RWPE2 (cell line): ENCODE measurements at regions not wholly inside any gene's neighbourhood (a gene's known extent, or its start where the extent isn't known, plus 50 kb on each side); places are given as distances from the start of the nearest gene placed in this dataset.

Experiments used
- ATAC-seq: fragments of 200-7000 bp; cut with Tn5 transposase; 3 replicates; pipeline ENCODE4 v1.9.1; 2021; ENCODE audit warnings: low read depth
- DNase-seq: peaks from one replicate; pipeline ENCODE4 v3.0.0-alpha.2; 2020; ENCODE audit warnings: low spot score
- H3K27ac ChIP-seq: fragments of 450-650 bp; 2 replicates; pipeline ENCODE4 v1.5.1; 2017; ENCODE audit warnings: mild to moderate bottlenecking; ENCODE audit not compliant: poor library complexity, severe bottlenecking
- H3K27me3 ChIP-seq: fragments of 250-450 bp; sonication (Bioruptor Pico); 2 replicates; pipeline ENCODE4 v1.5.1; 2021; ENCODE audit warnings: mild to moderate bottlenecking, moderate library complexity; ENCODE audit not compliant: insufficient read depth, poor library complexity, severe bottlenecking
- H3K36me3 ChIP-seq: fragments of 250-450 bp; sonication (Bioruptor Pico); 2 replicates; pipeline ENCODE4 v1.5.1; 2020; ENCODE audit warnings: low read depth, mild to moderate bottlenecking, moderate library complexity
- H3K4me1 ChIP-seq: fragments of 250-450 bp; sonication (Bioruptor Pico); 2 replicates; pipeline ENCODE4 v1.5.1; 2021; ENCODE audit warnings: mild to moderate bottlenecking, moderate library complexity; ENCODE audit not compliant: insufficient read depth, poor library complexity, severe bottlenecking
- H3K4me3 ChIP-seq: fragments of 250-450 bp; sonication (Bioruptor Pico); 2 replicates; pipeline ENCODE4 v1.5.1; 2021; ENCODE audit warnings: mild to moderate bottlenecking, moderate library complexity; ENCODE audit not compliant: severe bottlenecking
- H3K9me3 ChIP-seq: fragments of 250-450 bp; sonication (Bioruptor Pico); 2 replicates; pipeline ENCODE4 v1.5.1; 2021; ENCODE audit warnings: mild to moderate bottlenecking, moderate library complexity; ENCODE audit not compliant: severe bottlenecking
- TF ChIP-seq, protein P1 (sequence below): fragments of 450-650 bp; IDR thresholded peaks from one replicate; pipeline ENCODE4 v1.5.1; 2017; ENCODE audit warnings: mild to moderate bottlenecking, moderate library complexity; ENCODE audit not compliant: poor library complexity, severe bottlenecking

DNA sequence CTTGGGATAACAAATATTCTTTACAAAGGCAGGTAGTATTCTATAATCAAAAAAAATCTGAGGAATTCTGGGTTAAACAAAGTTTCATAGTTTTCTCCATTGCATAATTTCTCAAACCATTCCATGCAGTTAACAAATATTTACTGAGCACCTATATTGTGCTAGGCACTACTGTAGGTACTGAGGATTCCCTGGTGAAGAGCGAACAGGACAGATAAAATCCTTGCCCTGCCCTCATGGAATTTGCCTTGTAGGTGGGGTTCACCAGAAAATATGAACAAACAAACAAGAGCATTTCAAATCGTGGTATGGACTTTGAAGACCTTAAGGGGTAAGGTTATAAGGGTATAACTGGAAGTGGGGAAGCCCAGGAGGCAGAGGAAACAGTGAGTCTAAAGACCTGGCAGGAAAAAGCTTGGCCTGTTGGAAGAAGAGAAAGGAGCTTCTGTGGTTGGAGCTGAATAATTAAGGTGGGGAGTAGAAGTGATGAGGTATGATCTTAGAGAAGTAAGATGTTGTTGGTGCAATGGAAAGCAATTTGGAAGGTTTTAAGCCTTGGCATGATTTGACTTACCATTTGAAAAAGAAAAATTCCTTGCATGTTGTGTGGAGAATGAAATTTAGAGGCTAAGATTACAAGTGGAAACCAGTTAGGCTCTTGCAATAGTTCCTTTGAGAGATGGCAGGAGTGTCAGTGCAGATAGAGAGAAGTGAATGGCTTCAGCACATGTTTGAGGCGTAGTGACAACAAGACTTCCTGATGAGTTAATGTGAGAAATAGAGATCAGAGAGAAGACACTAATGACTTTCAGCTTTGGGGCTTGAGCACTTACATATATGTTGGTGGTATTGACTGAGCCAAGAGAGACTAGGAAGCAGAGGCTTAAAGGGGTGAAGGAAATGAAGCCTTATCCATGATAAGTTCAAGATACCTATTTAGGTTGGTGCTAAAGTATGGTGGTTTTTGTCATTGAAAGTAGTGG, 55.7 kb upstream of the PICALM start:
- ATAC-seq (no peak), DNase-seq (no peak)
- no peaks in the 10 kb centered on the region for H3K27me3 ChIP-seq
- H3K9me3 ChIP-seq, result no peaks in the 10 kb centered on the region
- no peaks in the 10 kb centered on the region for H3K36me3 ChIP-seq
- TF ChIP-seq, protein P1, sequence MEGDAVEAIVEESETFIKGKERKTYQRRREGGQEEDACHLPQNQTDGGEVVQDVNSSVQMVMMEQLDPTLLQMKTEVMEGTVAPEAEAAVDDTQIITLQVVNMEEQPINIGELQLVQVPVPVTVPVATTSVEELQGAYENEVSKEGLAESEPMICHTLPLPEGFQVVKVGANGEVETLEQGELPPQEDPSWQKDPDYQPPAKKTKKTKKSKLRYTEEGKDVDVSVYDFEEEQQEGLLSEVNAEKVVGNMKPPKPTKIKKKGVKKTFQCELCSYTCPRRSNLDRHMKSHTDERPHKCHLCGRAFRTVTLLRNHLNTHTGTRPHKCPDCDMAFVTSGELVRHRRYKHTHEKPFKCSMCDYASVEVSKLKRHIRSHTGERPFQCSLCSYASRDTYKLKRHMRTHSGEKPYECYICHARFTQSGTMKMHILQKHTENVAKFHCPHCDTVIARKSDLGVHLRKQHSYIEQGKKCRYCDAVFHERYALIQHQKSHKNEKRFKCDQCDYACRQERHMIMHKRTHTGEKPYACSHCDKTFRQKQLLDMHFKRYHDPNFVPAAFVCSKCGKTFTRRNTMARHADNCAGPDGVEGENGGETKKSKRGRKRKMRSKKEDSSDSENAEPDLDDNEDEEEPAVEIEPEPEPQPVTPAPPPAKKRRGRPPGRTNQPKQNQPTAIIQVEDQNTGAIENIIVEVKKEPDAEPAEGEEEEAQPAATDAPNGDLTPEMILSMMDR, result no peak
- H3K27ac ChIP-seq, result no peak overlapping the region
- no peaks in the 10 kb centered on the region for H3K4me1 ChIP-seq
- no peak overlapping the region for H3K4me3 ChIP-seq

GRCh38 chr11:86122773-86123172, 53.9 kb upstream of the PICALM start:
- Histone ChIP-seq H3K36me3 (no peaks in the 10 kb centered on the region), H3K9me3 (no peaks in the 10 kb centered on the region), H3K4me3 (no peak overlapping the region), H3K4me1 (no peaks in the 10 kb centered on the region), H3K27ac (no peak overlapping the region), H3K27me3 (no peaks in the 10 kb centered on the region)
- DNase-seq (no peak), ATAC-seq (no peak)
- TF ChIP-seq, protein P1, result no peak

- DNase-seq (no peak), ATAC-seq (no peak)
- TF ChIP-seq, protein P1, result no peak
- H3K4me1 ChIP-seq, result peaks cover 15% of the 10 kb centered on the region
- no peaks in the 10 kb centered on the region for H3K9me3 ChIP-seq
- no peak overlapping the region for H3K4me3 ChIP-seq
- H3K27ac ChIP-seq, result no peak overlapping the region
- no peaks in the 10 kb centered on the region for H3K27me3 ChIP-seq
- H3K36me3 ChIP-seq, result no peaks in the 10 kb centered on the region
Measured at GRCh38 chr11:86120807-86121206, 51.9 kb upstream of the PICALM start.

- Histone ChIP-seq H3K4me1 (peaks cover 17% of the 10 kb centered on the region), H3K27ac (no peak overlapping the region), H3K27me3 (no peaks in the 10 kb centered on the region), H3K36me3 (no peaks in the 10 kb centered on the region), H3K9me3 (no peaks in the 10 kb centered on the region), H3K4me3 (no peak overlapping the region)
- TF ChIP-seq, protein P1, result no peak
- ATAC-seq, result no peak
- no peak for DNase-seq
Measured at GRCh38 chr11:86119906-86120305, 51.0 kb upstream of the PICALM start.

DNA sequence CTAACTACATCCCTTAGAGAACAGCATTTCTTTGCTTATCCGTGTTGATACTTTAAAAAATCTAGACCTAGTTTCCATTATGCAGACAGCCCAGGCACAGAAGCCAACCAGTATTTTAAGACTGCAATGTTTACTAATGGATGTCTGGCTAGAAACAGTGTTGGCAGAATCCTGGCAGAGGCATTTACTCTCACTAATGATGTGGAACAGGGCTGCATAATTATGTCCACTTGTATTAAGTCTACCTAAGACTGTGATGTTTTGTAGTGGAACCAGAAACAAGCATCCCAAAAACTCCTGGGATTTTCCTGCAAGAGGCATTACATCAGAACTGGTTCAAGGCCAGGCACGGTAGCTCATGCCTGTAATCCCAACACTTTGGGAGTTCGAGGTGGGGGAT, 50.2 kb upstream of the PICALM start:
- Histone ChIP-seq H3K36me3 (no peaks in the 10 kb centered on the region), H3K27ac (no peak overlapping the region), H3K9me3 (no peaks in the 10 kb centered on the region), H3K4me1 (peaks cover 17% of the 10 kb centered on the region), H3K4me3 (no peak overlapping the region), H3K27me3 (no peaks in the 10 kb centered on the region)
- ATAC-seq, result no peak
- no peak for DNase-seq
- TF ChIP-seq, protein P1, result no peak
